Chondrocyte (in vitro differentiated cells): ENCODE measurements at regions not wholly inside any gene's neighbourhood (a gene's known extent, or its start where the extent isn't known, plus 50 kb on each side); places are given as distances from the start of the nearest gene placed in this dataset.
"Not testable (repeated sequence)": the region's sequence is repeated elsewhere in the genome, so short reads cannot be mapped to it uniquely, and the experiment has no call there.

Experiments used
- DNase-seq: peaks from one replicate; pipeline ENCODE4 v3.0.0; 2021; ENCODE audit warnings: mixed read lengths, low spot score
- H3K27ac Mint-ChIP-seq: one replicate; pipeline ENCODE4 v1.8.0; 2021; ENCODE audit warnings: mild to moderate bottlenecking, moderate library complexity, mixed read lengths; ENCODE audit not compliant: unreplicated experiment
- H3K27me3 Mint-ChIP-seq: 2 replicates; pipeline ENCODE4 v1.8.0; 2021; ENCODE audit warnings: low read depth, mixed read lengths
- H3K36me3 Mint-ChIP-seq: 2 replicates; pipeline ENCODE4 v1.8.0; 2021; ENCODE audit warnings: low read depth, mixed read lengths
- H3K4me1 Mint-ChIP-seq: 2 replicates; pipeline ENCODE4 v1.8.0; 2021; ENCODE audit warnings: low read depth, mild to moderate bottlenecking, mixed read lengths
- H3K4me3 Mint-ChIP-seq: one replicate; pipeline ENCODE4 v1.8.0; 2021; ENCODE audit warnings: mild to moderate bottlenecking, moderate library complexity, mixed read lengths; ENCODE audit not compliant: unreplicated experiment
- H3K9me3 Mint-ChIP-seq: 2 replicates; pipeline ENCODE4 v1.8.0; 2021; ENCODE audit warnings: low read depth, mixed read lengths
- CTCF ChIP-seq: fragments of 200-600 bp; sonication (generic); IDR thresholded peaks from 2 replicates; pipeline ENCODE4 v1.5.0; 2021; ENCODE audit warnings: antibody characterized with exemption, mild to moderate bottlenecking, moderate library complexity

GRCh38 chr1:60612790-60613189 lies 469.6 kb upstream of the NFIA start:
- no peak overlapping the region for H3K27ac Mint-ChIP-seq
- H3K4me3 Mint-ChIP-seq: no peak overlapping the region
- peaks cover 31% of the 10 kb centered on the region for H3K4me1 Mint-ChIP-seq
- no peaks in the 10 kb centered on the region for H3K36me3 Mint-ChIP-seq
- no peak for TF ChIP-seq CTCF
- no peak for DNase-seq
- peaks cover 9% of the 10 kb centered on the region for H3K9me3 Mint-ChIP-seq
- no peaks in the 10 kb centered on the region for H3K27me3 Mint-ChIP-seq

GRCh38 chr1:60606921-60607320 lies 475.4 kb upstream of the NFIA start:
- Mint-ChIP-seq H3K36me3 (peaks cover 13% of the 10 kb centered on the region), H3K9me3 (peaks cover 15% of the 10 kb centered on the region)
- not testable (repeated sequence) for H3K27me3 Mint-ChIP-seq, H3K27ac Mint-ChIP-seq, DNase-seq, H3K4me1 Mint-ChIP-seq, H3K4me3 Mint-ChIP-seq

- H3K9me3 Mint-ChIP-seq: peaks cover 20% of the 10 kb centered on the region
These were observed 481.8 kb upstream of the NFIA start for GRCh38 chr1:60600532-60600931.

GRCh38 chr1:60599574-60599973 lies 482.8 kb upstream of the NFIA start:
- peaks cover 5% of the 10 kb centered on the region for H3K36me3 Mint-ChIP-seq
- H3K4me3 Mint-ChIP-seq: no peak overlapping the region
- no peak for TF ChIP-seq CTCF
- H3K4me1 Mint-ChIP-seq: peaks cover 29% of the 10 kb centered on the region
- DNase-seq: no peak
- H3K27ac Mint-ChIP-seq: no peak overlapping the region
- peaks cover 20% of the 10 kb centered on the region for H3K9me3 Mint-ChIP-seq
- no peaks in the 10 kb centered on the region for H3K27me3 Mint-ChIP-seq

More at GRCh38 chr1:60600532-60600931, 481.8 kb upstream of the NFIA start:
- Mint-ChIP-seq H3K27me3 (no peaks in the 10 kb centered on the region), H3K4me3 (no peak overlapping the region), H3K4me1 (peaks cover 29% of the 10 kb centered on the region), H3K36me3 (peaks cover 5% of the 10 kb centered on the region), H3K27ac (no peak overlapping the region)
- DNase-seq: no peak
- no peak for TF ChIP-seq CTCF

GRCh38 chr1:60598041-60598910 lies 484.1 kb upstream of the NFIA start:
- Mint-ChIP-seq H3K27ac (peak overlapping the region; percentile 34), H3K27me3 (no peaks in the 10 kb centered on the region), H3K4me3 (no peak overlapping the region), H3K36me3 (peaks cover under 1% of the 10 kb centered on the region), H3K9me3 (peaks cover 11% of the 10 kb centered on the region), H3K4me1 (peaks cover 29% of the 10 kb centered on the region)
- DNase-seq: no peak
- no peak for TF ChIP-seq CTCF
